Mucosa of rectum (tissue), 2 donors: ENCODE measurements at regions not wholly inside any gene's neighbourhood (a gene's known extent, or its start where the extent isn't known, plus 50 kb on each side); places are given as distances from the start of the nearest gene placed in this dataset.

Experiments
- H3K27ac ChIP-seq, 2 donors: one replicate each; pipeline ENCODE4 v1.7.0; 2013; ENCODE audit warnings: inconsistent platforms in 2 of 2, low read depth in 2 of 2, low read length in 2 of 2
- H3K27me3 ChIP-seq, 2 donors: one replicate each; pipeline ENCODE4 v1.7.0; 2013; ENCODE audit warnings: low read length in 2 of 2; ENCODE audit not compliant: control insufficient read depth in 2 of 2, insufficient read depth in 2 of 2
- H3K36me3 ChIP-seq, 2 donors: one replicate each; pipeline ENCODE4 v1.7.0; 2013; ENCODE audit warnings: low read length in 2 of 2; ENCODE audit not compliant: control insufficient read depth in 2 of 2, insufficient read depth in 2 of 2
- H3K4me1 ChIP-seq, 2 donors: one replicate each; pipeline ENCODE4 v1.7.0; 2013; ENCODE audit warnings: low read length in 2 of 2, mild to moderate bottlenecking in 1 of 2; ENCODE audit not compliant: control insufficient read depth in 2 of 2, insufficient read depth in 2 of 2
- H3K4me3 ChIP-seq, 2 donors: one replicate each; pipeline ENCODE4 v1.7.0; 2013; ENCODE audit warnings: low read length in 2 of 2
- H3K9ac ChIP-seq, 2 donors: one replicate each; pipeline ENCODE4 v1.7.0; 2013; ENCODE audit warnings: low read length in 2 of 2, low read depth in 1 of 2, mild to moderate bottlenecking in 1 of 2
- H3K9me3 ChIP-seq, 2 donors: one replicate each; pipeline ENCODE4 v1.7.0; 2013; ENCODE audit warnings: low read length in 2 of 2; ENCODE audit not compliant: control insufficient read depth in 2 of 2
- donor health status: healthy.
- donor health status: Normal muscosa, but diverticular disease.

DNA sequence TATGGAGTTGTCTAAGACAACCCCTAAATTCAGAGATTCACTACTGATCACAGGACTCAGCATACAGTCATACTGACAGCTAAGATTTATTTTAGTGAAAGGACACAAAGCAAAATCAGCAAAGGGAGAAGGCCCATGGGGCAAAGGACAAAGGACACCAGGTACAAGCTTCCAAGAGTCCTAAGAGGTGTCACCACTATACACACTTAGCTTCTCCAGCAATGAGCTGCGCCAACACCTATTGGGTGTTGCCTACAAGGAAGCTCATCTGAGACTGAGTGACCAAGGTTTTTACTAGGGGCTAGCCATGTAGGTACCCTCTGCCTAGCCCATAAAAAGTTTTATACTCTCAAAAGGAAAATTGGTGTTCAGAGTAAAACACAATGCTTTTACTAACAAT, 55.4 kb upstream of the PABPC1L2A start:
- H3K4me1 ChIP-seq = no peaks in the 10 kb centered on the region
- peak overlapping the region in 1 of 2 donors; percentile 20 for H3K27ac ChIP-seq
- H3K36me3 ChIP-seq = no peaks in the 10 kb centered on the region
- H3K9me3 ChIP-seq = no peaks in the 10 kb centered on the region
- no peak overlapping the region for H3K9ac ChIP-seq
- H3K27me3 ChIP-seq = no peaks in the 10 kb centered on the region
- no peak overlapping the region for H3K4me3 ChIP-seq

GRCh38 chrX:73131877-73132276, 52.6 kb upstream of the PABPC1L2A start:
- Histone ChIP-seq H3K9me3 (no peaks in the 10 kb centered on the region), H3K36me3 (no peaks in the 10 kb centered on the region), H3K4me1 (no peaks in the 10 kb centered on the region), H3K4me3 (no peak overlapping the region), H3K27ac (no peak overlapping the region), H3K27me3 (no peaks in the 10 kb centered on the region), H3K9ac (no peak overlapping the region)

- peaks cover 4% of the 10 kb centered on the region in 2 donors for H3K4me1 ChIP-seq
- H3K27me3 ChIP-seq = no peaks in the 10 kb centered on the region
- no peak overlapping the region for H3K27ac ChIP-seq
- no peaks in the 10 kb centered on the region for H3K9me3 ChIP-seq
- no peak overlapping the region for H3K4me3 ChIP-seq
- H3K36me3 ChIP-seq = no peaks in the 10 kb centered on the region
- no peak overlapping the region for H3K9ac ChIP-seq
Observed at GRCh38 chrX:73131276-73131675, 52.0 kb upstream of the PABPC1L2A start.
